CD4-positive, alpha-beta T cell treated with Interleukin-12 subunit alpha and Interleukin-12 subunit beta, for 1 hour (primary cell): ENCODE measurements at regions not wholly inside any gene's neighbourhood (a gene's known extent, or its start where the extent isn't known, plus 50 kb on each side); places are given as distances from the start of the nearest gene placed in this dataset.

Experiments
- DNase-seq: peaks from one replicate; pipeline ENCODE4 v3.0.0-alpha.2; 2020

DNA sequence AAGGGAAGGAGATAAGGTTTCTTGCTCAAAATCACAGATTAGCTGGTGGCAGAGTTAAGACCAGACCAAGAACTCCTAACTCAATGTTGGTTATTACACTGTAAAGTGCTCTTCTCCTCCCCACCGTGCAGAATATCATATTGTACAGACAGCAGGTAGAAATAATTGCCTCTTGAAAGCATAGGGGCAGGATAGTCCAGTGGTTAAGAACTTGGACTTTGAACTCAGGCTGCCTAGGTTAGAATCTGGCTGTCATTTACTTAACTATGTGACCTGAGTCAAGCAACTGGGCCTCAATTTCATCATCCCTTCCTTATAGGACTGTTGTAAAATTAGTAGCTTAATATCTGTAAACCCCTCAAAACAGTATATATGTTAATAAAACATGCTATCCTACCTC lies 114.9 kb upstream of the HIVEP3 start:
- DNase-seq, result no peak

- no peak for DNase-seq
Measured at GRCh38 chr1:42017730-42018129, 99.0 kb upstream of the HIVEP3 start.

- no peak for DNase-seq
Measured at GRCh38 chr1:42017259-42017658, 98.5 kb upstream of the HIVEP3 start.

DNA sequence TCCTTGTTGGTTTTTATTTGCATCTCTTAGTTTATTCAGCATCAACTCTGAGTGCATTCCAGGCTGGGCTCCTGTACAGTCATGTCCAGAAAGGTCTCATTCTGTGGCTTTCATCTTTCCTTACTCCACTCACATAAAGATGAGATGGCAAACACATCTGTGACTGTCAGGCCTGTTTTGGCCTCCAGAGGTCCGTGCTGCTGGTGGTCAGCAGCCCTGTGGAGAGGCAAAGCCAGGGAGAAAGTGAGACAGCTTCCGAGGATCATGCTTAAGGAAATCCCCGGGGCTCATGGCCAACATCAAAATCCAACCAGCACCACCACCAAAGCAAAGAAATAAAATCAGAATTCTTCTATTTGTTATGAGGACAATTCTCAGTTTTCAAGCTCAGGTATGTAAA lies 96.1 kb upstream of the HIVEP3 start:
- DNase-seq, result no peak

DNA sequence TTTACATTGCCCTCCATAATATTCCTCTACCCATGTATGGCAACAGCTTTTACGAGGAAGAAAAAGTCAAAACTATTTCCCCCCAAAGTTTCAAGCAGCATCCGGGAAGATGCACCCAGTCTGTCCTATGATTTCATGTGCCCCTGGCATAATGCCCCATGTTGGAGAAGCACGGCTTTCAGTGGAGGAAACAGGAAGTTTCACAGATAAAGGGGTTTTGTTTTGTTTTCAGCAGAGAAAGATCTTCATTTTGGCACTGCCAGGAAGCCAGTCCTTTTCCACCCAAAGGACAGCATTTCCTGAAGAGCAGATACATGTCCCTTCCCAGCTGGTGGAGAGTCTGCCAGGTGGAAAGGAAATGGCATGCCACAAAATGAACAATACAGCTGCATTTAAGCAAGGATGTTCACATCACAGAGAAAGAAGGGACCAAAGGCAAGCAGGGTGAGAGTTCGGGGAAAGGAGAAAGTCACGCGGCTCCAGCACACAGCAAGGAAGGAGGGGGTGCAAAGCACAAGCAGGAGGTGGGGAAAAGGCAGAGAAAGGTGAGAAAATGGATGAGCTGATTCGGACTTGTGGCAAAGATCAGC lies 95.3 kb upstream of the HIVEP3 start:
- no peak for DNase-seq

GRCh38 chr1:42012852-42013251 lies 94.1 kb upstream of the HIVEP3 start:
- DNase-seq, result no peak

GRCh38 chr1:42010381-42010780 lies 91.7 kb upstream of the HIVEP3 start:
- no peak for DNase-seq

DNA sequence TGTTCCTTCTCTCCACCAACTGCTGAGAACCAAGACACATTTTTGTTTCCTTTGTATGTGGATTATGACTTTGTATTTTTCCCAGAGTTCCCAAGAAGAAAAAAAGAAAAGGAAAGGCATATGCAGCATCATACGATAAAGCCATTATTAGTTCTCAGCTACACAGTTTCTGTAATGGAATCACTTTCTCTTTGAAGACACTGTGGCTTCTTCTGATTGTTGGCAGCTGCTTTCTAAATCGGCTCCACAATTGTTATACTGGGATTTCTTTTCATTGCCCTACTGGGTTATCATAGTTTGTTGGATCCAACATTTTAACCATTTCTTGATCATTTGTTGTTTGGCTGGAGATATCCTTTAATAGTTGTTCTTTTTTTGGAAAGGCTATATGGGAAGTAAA lies 89.5 kb upstream of the HIVEP3 start:
- no peak for DNase-seq

GRCh38 chr1:42006836-42007235 lies 88.1 kb upstream of the HIVEP3 start:
- no peak for DNase-seq

DNA sequence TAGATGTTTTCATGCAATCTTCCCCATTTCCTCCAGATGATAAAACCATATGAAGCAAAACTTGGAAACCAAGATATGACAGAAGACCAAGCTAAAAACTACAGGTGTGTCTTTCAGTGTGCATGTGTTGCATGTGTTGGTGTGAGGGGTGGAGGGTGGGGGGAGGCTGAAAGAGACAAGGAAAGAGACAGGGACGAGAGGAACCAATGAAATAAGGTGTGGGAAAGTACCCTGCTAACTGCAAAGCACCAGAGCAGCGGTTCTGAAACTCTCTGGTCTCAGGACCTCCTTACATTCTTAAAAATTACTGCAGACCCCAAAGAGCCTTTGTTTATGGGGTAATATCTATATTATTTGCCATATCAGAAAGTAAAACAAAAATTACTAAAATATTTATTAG lies 87.4 kb upstream of the HIVEP3 start:
- no peak for DNase-seq

- no peak for DNase-seq
Measured at GRCh38 chr1:42005530-42005929, 86.8 kb upstream of the HIVEP3 start.

DNA sequence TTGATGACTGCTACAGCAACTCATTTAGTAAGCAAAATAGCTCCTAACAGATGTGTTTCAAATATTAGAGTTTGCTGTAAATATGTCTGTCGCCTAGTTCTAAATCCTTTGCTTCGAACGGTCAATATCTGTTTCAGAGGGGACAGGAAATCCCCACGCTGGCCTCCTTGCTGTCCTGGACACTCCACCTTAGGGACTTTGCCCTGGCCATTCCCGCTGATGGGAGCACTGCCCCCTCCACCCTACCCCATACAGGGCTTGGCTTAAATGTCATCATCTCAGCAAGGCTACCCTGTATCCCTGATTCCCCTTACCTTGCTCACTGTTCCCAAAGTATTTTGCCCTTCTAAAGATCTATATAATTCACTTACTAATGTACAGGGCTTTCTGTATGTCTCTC lies 86.1 kb upstream of the HIVEP3 start:
- no peak for DNase-seq

DNA sequence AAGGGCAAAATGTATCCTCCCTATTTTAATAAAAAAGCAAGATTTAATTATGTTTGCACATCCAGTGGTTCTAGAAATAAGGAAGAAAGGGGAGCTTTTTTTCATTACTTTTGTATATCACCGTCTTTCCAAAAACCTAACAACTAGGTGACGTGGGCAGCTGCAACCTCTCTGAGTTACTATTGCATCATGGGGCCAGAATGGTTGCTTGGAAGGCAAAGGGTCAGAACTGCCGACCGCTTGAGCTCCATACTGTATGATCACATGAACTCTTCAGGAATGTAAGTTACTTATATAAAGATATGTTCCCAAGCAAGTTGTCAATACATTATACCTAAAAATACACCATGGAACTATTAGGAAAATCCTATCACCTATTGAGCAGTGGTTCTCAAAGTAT lies 85.6 kb upstream of the HIVEP3 start:
- DNase-seq, result no peak

DNA sequence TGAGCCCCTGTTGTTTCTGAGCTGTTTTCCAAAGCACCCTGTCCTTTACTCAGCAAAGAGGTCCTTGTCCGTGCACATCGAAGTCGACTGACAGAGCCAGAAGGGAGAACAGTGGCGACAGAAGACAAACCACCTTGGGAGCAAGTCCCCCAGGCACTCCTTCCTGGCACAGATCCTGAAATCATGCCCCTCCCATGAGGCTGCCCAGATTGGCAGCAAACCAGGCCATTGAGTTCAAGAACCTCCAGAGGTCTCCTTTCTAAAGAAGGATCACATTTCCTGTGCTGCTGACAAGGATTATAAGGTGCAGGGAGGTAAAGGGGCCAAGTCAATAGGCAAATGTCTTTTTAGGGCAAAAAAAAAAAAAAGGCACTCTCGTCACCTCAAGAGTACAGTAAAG lies 84.7 kb upstream of the HIVEP3 start:
- no peak for DNase-seq

DNA sequence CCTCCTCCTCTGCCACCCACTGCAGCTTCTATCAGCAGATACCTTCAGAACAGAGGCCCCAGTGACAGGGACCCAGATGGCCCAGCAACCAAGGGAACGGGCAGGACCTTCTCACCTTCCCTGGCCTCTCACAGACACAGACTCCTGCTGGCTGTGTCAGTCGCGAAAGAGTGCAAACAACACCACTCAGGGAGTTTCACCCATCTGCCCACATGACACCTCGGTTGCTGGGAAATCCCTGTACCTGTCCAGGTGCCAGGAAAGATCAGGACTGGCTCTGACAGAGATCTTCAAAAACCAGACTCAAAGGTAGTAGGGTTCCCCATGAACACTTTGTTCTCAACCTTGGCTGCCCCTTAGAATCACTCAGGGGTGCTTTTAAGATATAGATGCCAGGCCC lies 83.5 kb upstream of the HIVEP3 start:
- no peak for DNase-seq

DNA sequence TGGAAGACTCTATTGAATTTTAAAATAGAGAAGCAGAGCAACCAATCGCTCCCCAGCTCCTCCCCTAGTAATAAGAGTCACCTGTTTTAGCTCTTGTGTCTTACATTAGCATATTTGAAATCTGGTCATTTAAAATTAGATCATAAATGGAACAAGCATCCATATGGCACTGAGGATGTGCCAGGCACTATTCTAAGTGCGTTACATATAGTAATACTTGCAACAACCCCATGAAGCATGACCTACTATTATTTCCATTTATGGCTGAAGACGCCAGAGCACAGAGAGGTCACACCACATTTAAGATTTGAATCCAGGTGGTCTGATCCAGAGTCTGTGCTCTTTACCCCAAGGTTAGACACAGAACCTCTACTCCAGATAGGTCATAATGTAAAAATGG lies 82.0 kb upstream of the HIVEP3 start:
- no peak for DNase-seq

- no peak for DNase-seq
Measured at GRCh38 chr1:41999884-42000283, 81.2 kb upstream of the HIVEP3 start.

DNA sequence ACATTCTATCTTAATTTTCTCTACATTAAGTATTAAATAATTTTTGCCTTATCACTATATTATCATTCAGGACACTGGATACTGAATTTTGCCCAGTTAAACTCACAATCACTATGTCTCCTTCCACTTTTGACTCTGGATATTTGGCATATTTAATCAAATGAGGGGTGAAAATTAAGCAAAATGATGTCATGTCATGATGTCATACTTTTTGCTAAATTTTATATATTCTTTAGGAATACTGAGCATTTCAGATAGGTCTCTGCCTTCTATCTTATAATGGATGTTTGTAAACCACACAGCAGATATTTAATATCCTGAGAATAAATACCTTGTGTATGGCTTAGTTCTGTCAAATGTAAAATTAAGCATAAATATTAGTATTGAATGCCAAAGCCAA lies 79.5 kb upstream of the HIVEP3 start:
- DNase-seq, result no peak

DNA sequence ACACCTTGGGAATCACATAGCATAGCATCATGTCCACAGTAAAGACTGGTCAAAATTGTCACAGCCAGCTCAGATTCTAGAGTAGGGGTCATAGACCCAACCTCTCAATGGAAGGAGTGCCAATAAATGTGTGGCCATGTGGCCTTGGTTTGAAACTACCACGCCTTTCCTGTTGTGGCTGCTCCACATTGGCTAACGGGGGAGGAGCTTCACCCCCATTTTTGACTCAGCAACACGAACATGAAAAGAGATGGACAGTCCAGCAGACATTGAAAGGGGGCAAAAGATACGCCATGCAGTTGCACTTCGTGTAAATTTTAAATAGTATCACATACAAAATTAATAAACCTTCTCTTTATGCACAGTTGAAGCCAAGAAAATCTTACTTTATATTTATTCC lies 78.4 kb upstream of the HIVEP3 start:
- no peak for DNase-seq

DNA sequence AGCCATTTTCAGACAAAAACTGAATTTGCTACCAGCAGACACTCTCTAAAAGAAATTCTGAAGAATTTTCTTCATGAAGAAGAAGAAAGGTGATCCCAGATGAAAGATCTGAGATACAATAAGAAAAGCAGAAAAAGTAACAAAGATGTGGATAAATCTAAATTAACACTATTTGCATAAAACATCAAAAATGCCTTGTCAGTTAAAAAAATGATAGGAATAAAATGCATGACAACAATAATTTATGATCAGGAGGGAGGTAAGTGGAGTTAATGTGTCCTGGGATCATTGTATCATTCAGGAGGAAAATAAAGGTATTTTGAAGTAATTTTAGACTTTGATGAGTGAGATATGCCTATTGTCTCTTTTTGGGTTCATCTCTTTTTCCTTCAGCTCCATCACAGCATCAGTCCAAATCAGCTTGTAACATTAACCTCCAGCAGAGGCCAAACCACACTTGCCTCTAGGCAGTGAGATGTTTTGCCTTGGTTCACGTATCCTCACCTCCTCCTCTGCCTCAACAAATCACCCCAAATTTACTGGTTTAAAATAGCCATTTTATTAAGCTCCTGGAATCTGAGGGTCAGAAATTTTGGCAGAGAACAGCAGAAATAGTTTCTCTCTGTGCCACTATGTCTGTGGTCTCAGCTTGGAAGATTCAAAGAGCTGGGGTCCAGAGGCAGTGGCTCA lies 76.9 kb upstream of the HIVEP3 start:
- DNase-seq, result no peak

DNA sequence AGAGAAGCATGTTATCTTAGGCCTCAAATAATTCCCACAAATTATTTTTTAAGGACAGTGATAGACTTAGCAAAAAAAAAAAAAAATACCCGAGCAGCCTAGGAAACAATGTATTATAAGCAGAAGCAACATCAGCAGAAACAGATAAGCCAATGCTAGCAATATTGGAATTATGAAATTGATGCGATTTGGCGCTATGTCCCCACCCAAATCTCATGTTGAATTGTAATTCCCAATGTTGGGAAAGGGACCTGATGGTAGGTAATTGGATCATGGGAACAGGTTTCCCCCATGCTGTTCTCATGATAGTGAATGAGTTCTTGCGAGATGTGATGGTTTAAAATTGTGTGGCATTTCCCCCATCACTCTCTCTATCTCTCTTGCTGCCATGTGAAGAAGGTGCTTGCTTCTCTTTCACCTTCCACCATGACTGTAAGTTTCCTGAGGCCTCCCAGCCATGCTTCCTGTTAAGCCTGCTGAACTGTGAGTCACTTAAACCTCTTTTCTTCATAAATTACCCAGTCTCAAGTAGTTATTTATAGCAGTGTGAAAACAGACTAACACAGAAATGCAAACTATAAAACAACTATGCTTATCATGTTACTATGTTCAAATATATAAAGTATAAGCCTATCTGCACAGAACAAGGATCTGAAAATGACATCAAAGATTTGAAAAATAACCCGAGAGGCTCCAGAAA lies 75.6 kb upstream of the HIVEP3 start:
- no peak for DNase-seq

DNA sequence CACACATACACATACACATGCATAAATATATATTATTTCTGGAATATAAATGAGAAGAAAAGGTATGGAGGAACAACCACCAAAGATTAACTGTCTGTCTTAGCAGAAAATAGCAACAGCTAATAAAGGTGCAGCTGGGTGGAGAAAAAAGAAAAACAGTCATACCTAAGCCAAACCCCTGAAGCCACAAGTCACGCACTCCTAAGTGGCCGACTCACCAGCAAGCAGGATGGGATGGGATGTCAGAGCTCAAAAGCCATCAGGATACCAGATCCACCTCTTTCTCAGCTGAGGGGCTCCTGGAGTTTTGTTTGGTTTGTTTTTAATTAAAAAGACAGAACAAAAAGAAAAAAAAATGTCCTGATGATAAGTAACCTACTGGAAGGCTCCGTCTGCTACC lies 64.7 kb upstream of the HIVEP3 start:
- DNase-seq, result no peak

- DNase-seq, result no peak
Measured at GRCh38 chr1:41981796-41982195, 63.1 kb upstream of the HIVEP3 start.

GRCh38 chr1:41980827-41981653 lies 62.3 kb upstream of the HIVEP3 start:
- peak; percentile 9 for DNase-seq
